AG10803 (cell line): ENCODE measurements at regions not wholly inside any gene's neighbourhood (a gene's known extent, or its start where the extent isn't known, plus 50 kb on each side); places are given as distances from the start of the nearest gene placed in this dataset.

Experiments
- DNase-seq: peaks from one replicate; pipeline ENCODE4 v3.0.0; 2010; ENCODE audit warnings: low read depth
- H3K4me3 ChIP-seq: 2 replicates; pipeline ENCODE4 v1.5.1; 2011; ENCODE audit warnings: mild to moderate bottlenecking, low read length, control low read depth
- CTCF ChIP-seq: conservative IDR thresholded peaks from 2 replicates; pipeline ENCODE4 v1.5.1; 2011; ENCODE audit warnings: mild to moderate bottlenecking, low read length, control low read depth, inconsistent platforms

- DNase-seq, result no peak
Observed at GRCh38 chr5:92429646-92430045, 1046.5 kb upstream of the ARRDC3 start.

GRCh38 chr5:92428415-92428814 lies 1045.3 kb upstream of the ARRDC3 start:
- no peak for TF ChIP-seq CTCF

More at GRCh38 chr5:92429646-92430045, 1046.5 kb upstream of the ARRDC3 start:
- no peak overlapping the region for H3K4me3 ChIP-seq
- no peak for TF ChIP-seq CTCF

GRCh38 chr5:92424785-92425426 lies 1041.8 kb upstream of the ARRDC3 start:
- no peak for TF ChIP-seq CTCF
- no peak for DNase-seq
- no peak overlapping the region for H3K4me3 ChIP-seq

More at GRCh38 chr5:92428415-92428814, 1045.3 kb upstream of the ARRDC3 start:
- no peak overlapping the region for H3K4me3 ChIP-seq
- DNase-seq, result no peak

- TF ChIP-seq CTCF, result no peak
- no peak for DNase-seq
- H3K4me3 ChIP-seq, result no peak overlapping the region
Observed at GRCh38 chr5:92421942-92422341, 1038.8 kb upstream of the ARRDC3 start.

GRCh38 chr5:92421196-92421595 lies 1038.1 kb upstream of the ARRDC3 start:
- no peak for TF ChIP-seq CTCF
- DNase-seq, result no peak

GRCh38 chr5:92419261-92419660 lies 1036.1 kb upstream of the ARRDC3 start:
- no peak overlapping the region for H3K4me3 ChIP-seq
- no peak for TF ChIP-seq CTCF

More at GRCh38 chr5:92421196-92421595, 1038.1 kb upstream of the ARRDC3 start:
- no peak overlapping the region for H3K4me3 ChIP-seq

GRCh38 chr5:92418341-92418740 lies 1035.2 kb upstream of the ARRDC3 start:
- H3K4me3 ChIP-seq, result no peak overlapping the region
- no peak for TF ChIP-seq CTCF
- DNase-seq, result peak; percentile 23

More at GRCh38 chr5:92419261-92419660, 1036.1 kb upstream of the ARRDC3 start:
- DNase-seq, result no peak
